ENCODE measurements at regions not wholly inside any gene's neighbourhood (a gene's known extent, or its start where the extent isn't known, plus 50 kb on each side); places are given as distances from the start of the nearest gene placed in this dataset.
A peak's percentile ranks its signal among the peaks of the same experiment; 100 is the strongest.

DNA sequence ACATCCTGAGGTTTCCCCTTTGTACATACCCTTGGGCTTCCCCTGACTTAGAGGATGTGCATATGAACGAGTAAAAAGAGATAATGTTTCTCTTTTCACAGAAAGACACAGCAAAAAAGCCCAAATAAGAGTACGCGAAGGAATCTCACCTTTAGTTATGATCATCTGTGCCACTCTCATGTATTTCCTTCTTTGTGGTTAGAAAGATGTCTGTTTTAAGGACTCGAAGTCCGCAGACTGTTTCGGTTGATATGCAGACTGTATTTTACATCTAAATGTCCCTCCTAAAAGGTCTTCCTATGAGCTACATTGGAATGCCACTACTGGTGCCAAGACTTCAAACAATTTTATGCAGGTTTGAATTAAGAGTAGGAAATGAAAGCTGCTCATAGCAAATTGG, 102.3 kb upstream of the GOT2 start:
- intact Hi-C loops (cut with micrococcal nuclease): no loop called here
- Mint-ChIP-seq H3K9me3 (no peaks in the 10 kb centered on the region), H3K4me3 (no peak overlapping the region), H3K27ac (no peak overlapping the region), H3K36me3 (ENCODE audit: low read depth) (no peaks in the 10 kb centered on the region), H3K27me3 (no peaks in the 10 kb centered on the region), H3K4me1 (no peaks in the 10 kb centered on the region)
- no peak for DNase-seq

DNA sequence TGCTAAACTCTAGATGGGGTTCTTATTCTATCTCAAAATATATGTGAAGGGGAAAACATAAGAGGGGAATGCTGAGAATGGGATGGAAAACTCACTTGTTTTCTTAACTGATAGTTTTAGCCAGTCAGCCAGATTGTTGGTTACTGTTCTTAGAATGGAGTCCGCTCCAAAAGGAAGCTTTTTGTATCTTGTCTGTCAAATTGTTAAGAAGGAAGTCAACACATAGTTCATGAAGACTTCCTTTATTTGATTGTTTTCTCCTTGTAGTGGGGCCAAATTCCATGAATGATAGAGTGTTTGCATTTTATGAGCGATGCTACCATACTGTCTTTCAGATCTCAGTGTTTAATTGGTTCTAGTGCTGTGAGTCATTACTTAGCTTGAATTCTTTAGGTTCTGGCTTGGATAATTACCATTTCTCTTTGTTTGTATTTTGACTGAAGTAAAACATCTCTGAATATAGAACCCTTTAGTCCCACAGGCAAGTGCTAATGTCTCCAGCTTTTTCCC, 98.3 kb upstream of the GOT2 start:
- no peaks in the 10 kb centered on the region for H3K36me3 Mint-ChIP-seq (ENCODE audit: low read depth)
- no peaks in the 10 kb centered on the region for H3K9me3 Mint-ChIP-seq
- no peak overlapping the region for H3K4me3 Mint-ChIP-seq
- no peaks in the 10 kb centered on the region for H3K27me3 Mint-ChIP-seq
- no peaks in the 10 kb centered on the region for H3K4me1 Mint-ChIP-seq
- H3K27ac Mint-ChIP-seq: no peak overlapping the region
- intact Hi-C loops (cut with micrococcal nuclease): no loop called here
- no peak for DNase-seq

DNA sequence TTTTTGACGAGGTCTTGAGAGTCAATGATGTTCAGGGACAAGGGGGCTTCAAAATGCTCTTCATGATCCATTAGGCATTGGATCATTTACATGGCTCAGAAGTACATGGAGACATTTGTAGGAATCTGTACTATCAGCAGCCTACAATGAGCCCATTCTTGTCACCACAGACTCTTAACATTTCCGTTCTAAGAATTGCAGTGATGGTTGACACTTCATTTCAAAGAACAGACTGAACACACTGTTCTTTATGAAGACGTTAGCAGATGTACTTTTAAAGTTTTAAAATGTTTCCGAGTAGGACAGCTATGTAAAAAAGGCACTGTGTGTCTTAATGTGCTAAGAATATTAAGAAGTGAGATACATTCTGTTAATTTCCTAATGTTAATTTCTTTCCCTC, 97.3 kb upstream of the GOT2 start:
- Mint-ChIP-seq H3K36me3 (ENCODE audit: low read depth) (no peaks in the 10 kb centered on the region), H3K4me1 (no peaks in the 10 kb centered on the region), H3K27me3 (no peaks in the 10 kb centered on the region), H3K4me3 (no peak overlapping the region), H3K27ac (no peak overlapping the region), H3K9me3 (no peaks in the 10 kb centered on the region)
- no peak for DNase-seq
- intact Hi-C loops (cut with micrococcal nuclease): no loop called here

DNA sequence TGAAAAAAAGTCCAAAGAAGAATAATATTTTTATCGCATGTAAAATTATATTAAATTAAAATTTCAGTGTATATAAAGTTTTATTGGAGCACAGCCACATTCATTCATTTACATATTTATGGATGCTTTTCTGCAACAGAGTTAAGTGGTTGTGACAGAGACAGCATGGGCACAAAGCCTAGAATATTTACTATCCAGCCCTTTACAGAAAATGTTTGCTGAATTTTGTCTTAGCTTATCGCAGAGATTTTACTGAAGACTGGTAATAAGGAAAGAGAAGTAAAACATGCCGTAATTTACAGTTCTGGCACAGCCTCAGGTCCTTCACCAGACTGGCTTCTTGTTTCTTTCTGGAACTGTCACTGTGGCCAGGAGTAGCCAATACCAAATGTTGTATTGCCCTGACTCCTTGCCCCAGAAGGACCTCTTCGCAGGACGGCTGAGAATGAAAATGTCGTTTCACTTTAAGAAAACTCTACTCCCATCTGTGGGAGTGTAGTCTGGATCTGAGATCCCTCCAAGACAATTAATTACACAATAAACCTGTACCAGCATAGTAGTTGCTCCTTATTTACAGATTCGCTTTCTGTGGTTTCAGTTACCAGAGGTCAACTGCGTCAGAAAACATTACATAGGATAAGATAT, 94.9 kb upstream of the GOT2 start:
- Mint-ChIP-seq H3K27ac (no peak overlapping the region), H3K27me3 (no peaks in the 10 kb centered on the region), H3K4me3 (no peak overlapping the region), H3K36me3 (ENCODE audit: low read depth) (no peaks in the 10 kb centered on the region), H3K4me1 (no peaks in the 10 kb centered on the region), H3K9me3 (no peaks in the 10 kb centered on the region)
- no peak for DNase-seq
- intact Hi-C loops (cut with micrococcal nuclease): no loop called here

DNA sequence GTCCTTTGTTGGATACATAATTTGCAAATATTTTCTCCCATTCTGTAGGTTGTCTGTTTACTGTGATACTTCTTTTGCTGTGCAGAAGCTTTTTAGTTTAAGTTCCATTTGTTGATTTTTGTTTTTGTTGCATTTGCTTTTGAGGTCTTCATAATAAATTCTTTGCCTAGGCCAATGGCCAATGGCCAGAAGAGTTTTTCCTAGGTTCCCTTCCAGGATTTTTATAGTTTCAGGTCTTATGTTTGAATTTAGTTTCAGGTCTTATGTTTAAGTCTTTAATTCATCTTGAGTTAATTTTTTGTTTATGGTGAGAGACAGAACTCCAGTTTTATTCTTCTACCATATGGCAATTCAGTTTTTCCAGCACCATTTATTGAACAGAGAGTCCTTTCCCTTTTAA, 90.1 kb upstream of the GOT2 start:
- no peaks in the 10 kb centered on the region for H3K9me3 Mint-ChIP-seq
- no peak overlapping the region for H3K4me3 Mint-ChIP-seq
- intact Hi-C loops (cut with micrococcal nuclease): no loop called here
- DNase-seq: no peak
- H3K27ac Mint-ChIP-seq: no peak overlapping the region
- H3K36me3 Mint-ChIP-seq (ENCODE audit: low read depth): no peaks in the 10 kb centered on the region
- H3K27me3 Mint-ChIP-seq: no peaks in the 10 kb centered on the region
- H3K4me1 Mint-ChIP-seq: no peaks in the 10 kb centered on the region

DNA sequence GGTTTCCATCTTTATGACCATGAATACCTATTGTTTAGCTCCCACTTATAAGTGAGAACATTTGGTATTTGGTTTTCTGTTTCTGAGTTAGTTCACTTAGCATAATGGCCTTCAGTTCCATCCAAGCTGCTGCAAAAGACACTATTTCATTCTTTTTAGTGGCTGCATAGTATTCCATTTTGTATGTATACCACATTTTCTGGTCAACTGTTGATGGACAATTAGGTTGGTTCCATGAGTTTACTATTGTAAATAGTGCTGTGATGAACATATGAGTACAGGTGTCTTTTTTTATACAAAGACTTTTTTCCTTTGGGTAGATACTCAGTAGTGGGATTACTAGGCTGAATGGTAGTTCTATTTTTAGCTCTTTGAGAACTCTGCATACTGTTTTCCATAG, 87.8 kb upstream of the GOT2 start:
- intact Hi-C loops (cut with micrococcal nuclease): no loop called here
- Mint-ChIP-seq H3K9me3 (no peaks in the 10 kb centered on the region), H3K4me1 (no peaks in the 10 kb centered on the region), H3K4me3 (no peak overlapping the region), H3K36me3 (ENCODE audit: low read depth) (no peaks in the 10 kb centered on the region), H3K27me3 (no peaks in the 10 kb centered on the region), H3K27ac (no peak overlapping the region)
- no peak for DNase-seq

DNA sequence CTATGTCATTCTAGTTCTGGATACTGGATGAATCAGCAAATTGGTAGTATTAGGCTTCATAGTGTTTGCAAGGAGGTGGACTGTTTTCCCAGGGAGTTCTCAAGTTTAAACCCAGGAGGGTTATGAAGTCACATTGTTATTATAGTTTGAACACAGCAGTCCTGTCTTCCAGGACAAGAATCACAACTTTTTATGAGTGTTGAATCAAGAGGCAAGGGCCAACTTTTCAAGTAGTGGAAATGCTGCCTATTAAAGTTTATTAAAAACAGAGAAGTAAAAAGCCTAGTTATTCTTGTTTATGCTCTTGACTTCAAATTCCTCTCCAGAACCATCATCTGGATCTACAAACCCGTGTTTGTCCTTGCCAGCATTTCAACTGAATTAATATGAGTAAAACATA, 86.3 kb upstream of the GOT2 start:
- no peaks in the 10 kb centered on the region for H3K4me1 Mint-ChIP-seq

DNA sequence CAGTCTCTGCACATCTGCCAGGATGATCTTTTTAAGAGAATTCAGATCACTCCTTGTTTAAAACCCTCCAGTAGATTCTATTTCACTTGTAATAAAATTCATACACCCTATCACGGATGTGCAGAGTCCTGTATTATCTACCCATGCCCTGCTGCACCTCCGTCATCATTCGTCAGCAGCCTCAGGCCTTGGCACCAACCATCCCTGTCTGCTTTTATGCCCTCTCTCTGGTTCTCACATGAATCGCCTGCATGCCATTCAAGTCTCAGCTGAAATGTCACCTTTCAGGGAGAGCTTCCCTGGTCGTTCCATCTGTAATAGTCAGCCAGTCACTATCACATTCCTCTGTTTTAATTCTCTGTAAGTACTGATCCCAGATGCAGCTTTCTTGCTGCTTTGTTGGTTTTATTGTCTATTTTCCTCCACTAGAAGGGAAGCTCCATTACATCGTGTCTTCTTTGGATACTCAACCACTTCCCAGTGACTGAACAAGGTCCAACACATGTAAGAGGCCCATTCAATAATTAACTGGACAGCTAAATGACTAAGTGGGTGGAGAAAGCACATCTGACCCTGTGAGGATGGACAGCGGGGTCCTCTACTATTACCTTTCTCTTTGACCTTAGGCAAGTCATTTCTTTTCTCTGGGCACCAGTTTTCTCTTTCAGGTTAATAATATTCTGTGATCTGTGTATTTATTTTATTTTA, 81.2 kb upstream of the GOT2 start:
- Mint-ChIP-seq H3K4me1 (peaks cover 2% of the 10 kb centered on the region), H3K27ac (no peak overlapping the region), H3K4me3 (no peak overlapping the region), H3K9me3 (no peaks in the 10 kb centered on the region), H3K36me3 (ENCODE audit: low read depth) (no peaks in the 10 kb centered on the region), H3K27me3 (peaks cover 1% of the 10 kb centered on the region)
- DNase-seq: no peak
- intact Hi-C loops (cut with micrococcal nuclease): no loop called here

More for the DNA sequence above, 86.3 kb upstream of the GOT2 start:
- intact Hi-C loops (cut with micrococcal nuclease): no loop called here
- no peak for DNase-seq
- H3K9me3 Mint-ChIP-seq: no peaks in the 10 kb centered on the region
- no peak overlapping the region for H3K27ac Mint-ChIP-seq
- H3K36me3 Mint-ChIP-seq (ENCODE audit: low read depth): no peaks in the 10 kb centered on the region
- H3K27me3 Mint-ChIP-seq: no peaks in the 10 kb centered on the region
- H3K4me3 Mint-ChIP-seq: no peak overlapping the region

DNA sequence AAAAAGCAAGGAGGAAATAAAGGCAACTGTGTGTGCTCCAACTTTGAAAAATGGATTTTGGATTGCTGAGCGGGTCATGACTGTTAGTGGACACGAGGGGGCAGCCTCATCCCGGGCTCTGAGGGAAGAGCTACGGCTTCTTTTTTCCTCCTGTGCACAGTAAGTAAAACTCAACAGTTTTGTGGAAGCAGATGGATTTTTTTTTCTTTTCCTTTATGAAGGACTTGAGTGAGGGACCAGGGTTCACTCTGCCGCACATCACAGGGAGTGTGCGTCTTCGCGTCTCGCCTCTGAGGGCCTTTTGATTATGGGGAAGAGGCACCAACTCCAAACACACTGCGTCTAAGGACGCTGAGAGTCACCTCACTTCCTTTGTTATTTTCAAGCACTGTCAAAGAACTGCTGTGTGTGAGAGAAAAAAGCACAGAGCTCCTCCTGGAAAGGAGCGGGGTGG, 80.3 kb upstream of the GOT2 start:
- peaks cover 1% of the 10 kb centered on the region for H3K27me3 Mint-ChIP-seq
- no peaks in the 10 kb centered on the region for H3K36me3 Mint-ChIP-seq (ENCODE audit: low read depth)
- peak overlapping the region; percentile 55 for H3K4me3 Mint-ChIP-seq
- intact Hi-C loops (cut with micrococcal nuclease): no loop called here
- H3K9me3 Mint-ChIP-seq: no peaks in the 10 kb centered on the region
- peak; percentile 74 for DNase-seq
- no peak overlapping the region for H3K27ac Mint-ChIP-seq
- H3K4me1 Mint-ChIP-seq: peaks cover 2% of the 10 kb centered on the region

DNA sequence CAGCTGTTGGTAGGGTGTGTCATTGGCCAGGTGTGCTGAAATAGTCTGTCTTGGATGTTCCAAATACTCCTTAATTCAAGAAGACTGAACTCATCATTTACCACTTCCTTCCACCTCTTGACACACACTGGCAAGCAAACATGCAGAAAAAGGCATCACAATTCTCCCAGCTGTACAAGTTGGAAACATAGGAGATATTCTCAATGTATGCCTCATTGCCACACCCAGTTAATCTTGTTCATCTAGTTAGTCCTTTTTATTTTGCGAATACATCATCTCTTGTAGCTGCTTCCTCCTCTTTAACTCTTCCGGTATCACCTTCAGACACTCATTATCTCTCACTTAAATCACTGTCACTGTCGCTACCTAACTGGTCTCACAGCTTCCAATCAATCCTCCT, 75.1 kb upstream of the GOT2 start:
- Mint-ChIP-seq H3K27me3 (peaks cover 3% of the 10 kb centered on the region), H3K36me3 (ENCODE audit: low read depth) (no peaks in the 10 kb centered on the region), H3K4me1 (no peaks in the 10 kb centered on the region), H3K4me3 (no peak overlapping the region), H3K9me3 (no peaks in the 10 kb centered on the region), H3K27ac (no peak overlapping the region)
- DNase-seq: no peak
- intact Hi-C loops (cut with micrococcal nuclease): no loop called here

DNA sequence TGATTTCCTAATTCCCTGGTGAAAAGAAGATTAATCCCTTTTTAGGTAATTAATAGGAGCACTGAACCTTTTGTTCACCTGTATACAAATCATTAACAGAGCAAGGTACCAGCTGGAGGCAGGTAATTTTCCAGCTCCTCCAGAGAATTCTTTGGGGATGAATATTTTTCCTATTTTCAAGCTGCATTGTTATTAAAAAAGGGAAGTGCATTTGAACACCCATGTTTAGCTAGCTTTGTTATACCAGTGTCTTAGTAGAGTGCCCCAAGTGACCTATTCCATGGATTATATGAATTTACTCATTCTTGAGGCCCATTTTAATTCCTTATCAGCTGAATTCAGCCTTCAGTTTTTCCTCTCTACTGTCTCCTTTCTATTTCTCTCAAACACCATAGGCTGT, 73.2 kb upstream of the GOT2 start:
- H3K4me1 Mint-ChIP-seq: no peaks in the 10 kb centered on the region
- intact Hi-C loops (cut with micrococcal nuclease): no loop called here
- H3K9me3 Mint-ChIP-seq: peaks cover 3% of the 10 kb centered on the region
- no peak overlapping the region for H3K27ac Mint-ChIP-seq
- no peak for DNase-seq
- H3K27me3 Mint-ChIP-seq: peaks cover 3% of the 10 kb centered on the region
- no peak overlapping the region for H3K4me3 Mint-ChIP-seq
- no peaks in the 10 kb centered on the region for H3K36me3 Mint-ChIP-seq (ENCODE audit: low read depth)

DNA sequence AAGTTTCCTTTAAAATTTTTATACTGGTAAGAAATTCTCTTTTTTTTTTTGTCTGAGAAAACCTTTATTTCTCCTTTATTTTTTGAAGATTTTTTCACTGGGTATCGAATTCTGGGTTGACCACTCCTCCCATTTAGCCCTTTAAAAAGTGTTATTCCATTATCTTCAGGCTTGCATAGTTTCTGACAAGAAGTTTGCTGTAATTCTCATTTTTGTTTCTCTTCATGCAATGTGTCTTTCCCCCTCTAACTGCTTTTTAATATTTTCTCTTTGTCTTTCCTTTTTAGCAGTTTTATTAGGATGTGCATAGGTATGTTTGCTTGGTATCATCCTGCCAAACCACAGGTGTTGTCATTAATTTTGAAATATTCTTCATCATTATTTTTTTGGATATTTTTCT, 67.7 kb upstream of the GOT2 start:
- Mint-ChIP-seq H3K4me1 (no peaks in the 10 kb centered on the region), H3K9me3 (peaks cover 7% of the 10 kb centered on the region), H3K27ac (no peak overlapping the region), H3K36me3 (ENCODE audit: low read depth) (no peaks in the 10 kb centered on the region), H3K27me3 (peaks cover 2% of the 10 kb centered on the region), H3K4me3 (no peak overlapping the region)
- no peak for DNase-seq
- intact Hi-C loops (cut with micrococcal nuclease): no loop called here

DNA sequence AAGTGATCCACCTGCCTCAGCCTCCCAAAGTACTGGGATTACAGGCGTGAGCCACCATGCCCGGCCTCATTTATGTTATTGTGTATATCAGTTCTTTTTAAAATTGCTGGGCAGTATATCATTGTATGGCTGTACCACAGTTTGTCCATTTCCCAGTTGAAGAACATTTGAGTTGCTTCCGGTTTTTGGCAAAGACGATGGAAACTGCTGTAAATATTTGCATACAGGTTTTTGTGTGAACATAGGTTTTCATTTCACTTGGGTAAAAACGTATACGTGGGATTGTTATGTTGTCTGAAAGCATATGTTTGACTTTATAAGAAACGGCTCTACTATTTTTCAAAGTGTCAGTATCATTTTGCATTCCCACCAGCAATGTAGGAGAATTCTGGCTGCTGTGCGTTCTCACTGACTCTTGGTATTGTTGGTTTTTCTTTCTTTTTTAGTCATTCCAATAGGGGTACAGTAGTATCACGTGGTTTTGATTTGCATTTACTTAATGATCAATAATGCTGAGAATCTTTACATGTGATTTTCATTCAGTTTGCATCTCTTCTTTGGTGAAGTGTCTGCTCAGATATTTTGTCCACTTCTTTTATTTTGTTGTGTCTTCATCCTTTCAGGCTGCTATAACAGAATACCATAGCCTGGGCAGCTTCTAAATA, 63.2 kb upstream of the GOT2 start:
- no peaks in the 10 kb centered on the region for H3K4me1 Mint-ChIP-seq
- H3K4me3 Mint-ChIP-seq: no peak overlapping the region
- intact Hi-C loops (cut with micrococcal nuclease): no loop called here
- H3K9me3 Mint-ChIP-seq: peaks cover 4% of the 10 kb centered on the region
- H3K27me3 Mint-ChIP-seq: peaks cover 3% of the 10 kb centered on the region
- H3K27ac Mint-ChIP-seq: no peak overlapping the region
- DNase-seq: no peak
- H3K36me3 Mint-ChIP-seq (ENCODE audit: low read depth): no peaks in the 10 kb centered on the region

DNA sequence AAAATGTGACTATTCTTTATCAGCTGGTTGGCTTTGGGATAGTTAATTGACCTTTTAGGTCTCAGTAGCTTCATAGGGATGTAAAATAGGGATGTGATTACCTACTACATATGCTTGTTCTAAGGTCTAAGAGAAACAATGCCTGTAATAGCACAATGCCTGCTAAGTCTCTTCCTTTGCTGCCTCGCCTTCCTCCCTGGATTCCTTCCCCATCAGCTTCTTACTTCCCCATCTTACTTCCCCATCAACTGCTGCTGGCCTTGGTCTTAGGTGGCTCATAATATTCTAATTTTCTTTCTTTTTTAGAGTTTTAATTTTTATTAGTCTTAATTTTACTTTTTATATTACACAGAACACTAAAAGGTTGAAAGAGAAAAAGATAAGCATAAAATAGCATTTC, 59.2 kb upstream of the GOT2 start:
- intact Hi-C loops (cut with micrococcal nuclease): no loop called here
- no peak for DNase-seq
- Mint-ChIP-seq H3K27me3 (peaks cover 4% of the 10 kb centered on the region), H3K4me3 (no peak overlapping the region), H3K4me1 (no peaks in the 10 kb centered on the region), H3K36me3 (ENCODE audit: low read depth) (no peaks in the 10 kb centered on the region), H3K9me3 (no peaks in the 10 kb centered on the region), H3K27ac (no peak overlapping the region)
